ENCODE measurements at regions not wholly inside any gene's neighbourhood (a gene's known extent, or its start where the extent isn't known, plus 50 kb on each side); places are given as distances from the start of the nearest gene placed in this dataset.
"Not testable (repeated sequence)": the region's sequence is repeated elsewhere in the genome, so short reads cannot be mapped to it uniquely, and the experiment has no call there.

DNA sequence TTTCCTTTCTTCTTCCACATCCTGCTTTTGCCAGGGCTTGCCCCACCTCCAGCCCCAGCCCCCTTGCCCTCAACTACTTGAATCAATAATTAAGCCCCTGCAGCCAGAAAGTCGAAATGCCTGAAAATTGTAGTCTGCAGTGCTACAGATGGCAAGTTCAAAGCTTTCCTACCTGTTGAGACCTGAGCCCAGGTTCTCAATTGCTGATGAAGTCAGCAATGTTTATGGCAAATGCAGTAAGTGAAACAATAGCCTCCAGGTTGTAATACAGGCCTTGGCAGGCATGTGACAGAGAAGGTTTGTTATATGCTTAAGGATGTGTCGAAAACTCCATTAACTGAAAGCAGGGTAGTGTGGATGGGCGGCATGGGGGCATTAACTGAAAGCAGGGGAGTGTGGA is 181.1 kb upstream of the SESN3 start:
- no peaks in the 10 kb centered on the region; the same call in 1 of the 2 replicates for H3K9me3 ChIP-seq (ENCODE audit: control insufficient read depth, insufficient read depth, low read depth, low read length)
- no peak for DNase-seq (ENCODE audit: low read depth, low spot score)
- POLR2A ChIA-PET: no interaction called here
- ATAC-seq: no peak
- intact Hi-C loops (cut with micrococcal nuclease; ENCODE audit: unreplicated experiment) (no loop called here), in situ Hi-C loops (cut with HindIII; ENCODE audit: low pct_unique_long_range_greater_than_20kb, low sequenced_read_pairs) (no loop called here)
- BruUV-seq (replicated peaks): no TSS peak
- H3K36me3 ChIP-seq (ENCODE audit: control insufficient read depth, insufficient read depth, low read length): no peaks in the 10 kb centered on the region
- H3K4me3 ChIP-seq (ENCODE audit: low read depth in 2 of 2, low read length in 2 of 2): no peak overlapping the region
- H3K4me1 ChIP-seq (ENCODE audit: control insufficient read depth, insufficient read depth, low read length): no peaks in the 10 kb centered on the region
- TF ChIP-seq, protein P1, sequence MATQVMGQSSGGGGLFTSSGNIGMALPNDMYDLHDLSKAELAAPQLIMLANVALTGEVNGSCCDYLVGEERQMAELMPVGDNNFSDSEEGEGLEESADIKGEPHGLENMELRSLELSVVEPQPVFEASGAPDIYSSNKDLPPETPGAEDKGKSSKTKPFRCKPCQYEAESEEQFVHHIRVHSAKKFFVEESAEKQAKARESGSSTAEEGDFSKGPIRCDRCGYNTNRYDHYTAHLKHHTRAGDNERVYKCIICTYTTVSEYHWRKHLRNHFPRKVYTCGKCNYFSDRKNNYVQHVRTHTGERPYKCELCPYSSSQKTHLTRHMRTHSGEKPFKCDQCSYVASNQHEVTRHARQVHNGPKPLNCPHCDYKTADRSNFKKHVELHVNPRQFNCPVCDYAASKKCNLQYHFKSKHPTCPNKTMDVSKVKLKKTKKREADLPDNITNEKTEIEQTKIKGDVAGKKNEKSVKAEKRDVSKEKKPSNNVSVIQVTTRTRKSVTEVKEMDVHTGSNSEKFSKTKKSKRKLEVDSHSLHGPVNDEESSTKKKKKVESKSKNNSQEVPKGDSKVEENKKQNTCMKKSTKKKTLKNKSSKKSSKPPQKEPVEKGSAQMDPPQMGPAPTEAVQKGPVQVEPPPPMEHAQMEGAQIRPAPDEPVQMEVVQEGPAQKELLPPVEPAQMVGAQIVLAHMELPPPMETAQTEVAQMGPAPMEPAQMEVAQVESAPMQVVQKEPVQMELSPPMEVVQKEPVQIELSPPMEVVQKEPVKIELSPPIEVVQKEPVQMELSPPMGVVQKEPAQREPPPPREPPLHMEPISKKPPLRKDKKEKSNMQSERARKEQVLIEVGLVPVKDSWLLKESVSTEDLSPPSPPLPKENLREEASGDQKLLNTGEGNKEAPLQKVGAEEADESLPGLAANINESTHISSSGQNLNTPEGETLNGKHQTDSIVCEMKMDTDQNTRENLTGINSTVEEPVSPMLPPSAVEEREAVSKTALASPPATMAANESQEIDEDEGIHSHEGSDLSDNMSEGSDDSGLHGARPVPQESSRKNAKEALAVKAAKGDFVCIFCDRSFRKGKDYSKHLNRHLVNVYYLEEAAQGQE (IDR thresholded peaks at IDR 0.05; ENCODE audit: insufficient read depth in 1 of 2, low read depth in 2 of 2, low read length in 1 of 2): no peak
- TF ChIP-seq, protein P2, sequence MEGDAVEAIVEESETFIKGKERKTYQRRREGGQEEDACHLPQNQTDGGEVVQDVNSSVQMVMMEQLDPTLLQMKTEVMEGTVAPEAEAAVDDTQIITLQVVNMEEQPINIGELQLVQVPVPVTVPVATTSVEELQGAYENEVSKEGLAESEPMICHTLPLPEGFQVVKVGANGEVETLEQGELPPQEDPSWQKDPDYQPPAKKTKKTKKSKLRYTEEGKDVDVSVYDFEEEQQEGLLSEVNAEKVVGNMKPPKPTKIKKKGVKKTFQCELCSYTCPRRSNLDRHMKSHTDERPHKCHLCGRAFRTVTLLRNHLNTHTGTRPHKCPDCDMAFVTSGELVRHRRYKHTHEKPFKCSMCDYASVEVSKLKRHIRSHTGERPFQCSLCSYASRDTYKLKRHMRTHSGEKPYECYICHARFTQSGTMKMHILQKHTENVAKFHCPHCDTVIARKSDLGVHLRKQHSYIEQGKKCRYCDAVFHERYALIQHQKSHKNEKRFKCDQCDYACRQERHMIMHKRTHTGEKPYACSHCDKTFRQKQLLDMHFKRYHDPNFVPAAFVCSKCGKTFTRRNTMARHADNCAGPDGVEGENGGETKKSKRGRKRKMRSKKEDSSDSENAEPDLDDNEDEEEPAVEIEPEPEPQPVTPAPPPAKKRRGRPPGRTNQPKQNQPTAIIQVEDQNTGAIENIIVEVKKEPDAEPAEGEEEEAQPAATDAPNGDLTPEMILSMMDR (IDR thresholded peaks at IDR 0.05): no peak
- no peak for TF ChIP-seq SIN3A (IDR thresholded peaks at IDR 0.05; ENCODE audit: borderline replicate concordance, insufficient read depth, low read depth, low read length)
- no peak for TF ChIP-seq TCF7L2 (IDR thresholded peaks at IDR 0.05; ENCODE audit: low read depth, low read length)
- no peak for TF ChIP-seq POLR2AphosphoS5 (IDR thresholded peaks at IDR 0.05; ENCODE audit: low read depth, low read length)
- H3K27me3 ChIP-seq (ENCODE audit: control insufficient read depth, insufficient read depth, low read length): no peaks in the 10 kb centered on the region
- H3K27ac ChIP-seq (ENCODE audit: low read length): no peak overlapping the region
- CTCF ChIA-PET: no interaction called here

DNA sequence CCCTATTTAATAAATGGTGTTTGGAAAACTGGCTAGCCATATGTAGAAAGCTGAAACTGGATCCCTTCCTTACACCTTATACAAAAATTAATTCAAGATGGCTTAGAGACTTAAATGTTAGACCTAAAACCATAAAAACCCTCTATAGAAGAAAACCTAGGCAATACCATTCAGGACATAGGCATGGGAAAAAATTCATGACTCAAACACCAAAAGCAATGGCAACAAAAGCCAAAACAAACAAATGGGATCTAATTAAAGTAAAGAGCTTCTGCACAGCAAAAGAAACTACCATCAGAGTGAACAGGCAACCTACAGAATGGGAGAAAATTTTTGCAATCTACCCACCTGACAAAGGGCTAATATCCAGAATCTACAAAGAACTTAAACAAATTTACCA is 179.7 kb upstream of the SESN3 start:
- H3K27me3 ChIP-seq (ENCODE audit: control insufficient read depth, insufficient read depth, low read length); CTCF ChIA-PET; H3K36me3 ChIP-seq (ENCODE audit: control insufficient read depth, insufficient read depth, low read length); POLR2A ChIA-PET; DNase-seq (ENCODE audit: low read depth, low spot score); in situ Hi-C loops (cut with HindIII; ENCODE audit: low pct_unique_long_range_greater_than_20kb, low sequenced_read_pairs); ATAC-seq; H3K4me1 ChIP-seq (ENCODE audit: control insufficient read depth, insufficient read depth, low read length); intact Hi-C loops (cut with micrococcal nuclease; ENCODE audit: unreplicated experiment); H3K9me3 ChIP-seq (ENCODE audit: control insufficient read depth, insufficient read depth, low read depth, low read length); BruUV-seq (replicated peaks); H3K27ac ChIP-seq (ENCODE audit: low read length); H3K4me3 ChIP-seq (ENCODE audit: low read depth in 2 of 2, low read length in 2 of 2): not testable (repeated sequence)

DNA sequence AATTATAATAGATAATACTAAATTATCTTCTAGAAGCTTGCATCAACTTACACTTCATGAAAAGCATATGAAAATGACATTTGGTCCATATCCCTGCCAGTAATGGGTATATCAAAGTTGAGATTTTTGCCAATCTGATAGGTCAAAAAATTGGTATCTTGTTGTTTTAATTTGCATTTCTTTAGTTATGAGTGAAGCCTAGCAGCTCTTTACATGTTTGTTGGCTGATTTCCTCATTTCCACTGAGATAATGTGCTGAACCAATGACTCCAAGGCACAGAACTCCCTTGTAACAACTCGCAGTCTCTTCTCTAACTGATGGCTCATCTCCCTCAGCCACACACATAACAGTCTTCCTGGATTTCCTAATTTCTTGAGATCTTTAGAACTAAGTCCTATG is 175.3 kb upstream of the SESN3 start:
- Histone ChIP-seq H3K9me3 (ENCODE audit: control insufficient read depth, insufficient read depth, low read depth, low read length) (no peaks in the 10 kb centered on the region; the same call in 1 of the 2 replicates), H3K27me3 (ENCODE audit: control insufficient read depth, insufficient read depth, low read length) (no peaks in the 10 kb centered on the region), H3K4me3 (ENCODE audit: low read depth in 2 of 2, low read length in 2 of 2) (no peak overlapping the region), H3K27ac (ENCODE audit: low read length) (no peak overlapping the region), H3K36me3 (ENCODE audit: control insufficient read depth, insufficient read depth, low read length) (no peaks in the 10 kb centered on the region), H3K4me1 (ENCODE audit: control insufficient read depth, insufficient read depth, low read length) (no peaks in the 10 kb centered on the region)
- TF ChIP-seq, protein P2 (IDR thresholded peaks at IDR 0.05): no peak
- TF ChIP-seq, protein P1 (IDR thresholded peaks at IDR 0.05; ENCODE audit: insufficient read depth in 1 of 2, low read depth in 2 of 2, low read length in 1 of 2): no peak
- TF ChIP-seq TCF7L2 (IDR thresholded peaks at IDR 0.05; ENCODE audit: low read depth, low read length) (no peak), POLR2AphosphoS5 (IDR thresholded peaks at IDR 0.05; ENCODE audit: low read depth, low read length) (no peak), SIN3A (IDR thresholded peaks at IDR 0.05; ENCODE audit: borderline replicate concordance, insufficient read depth, low read depth, low read length) (no peak)
- no TSS peak for BruUV-seq (replicated peaks)
- in situ Hi-C loops (cut with HindIII; ENCODE audit: low pct_unique_long_range_greater_than_20kb, low sequenced_read_pairs): no loop called here
- ATAC-seq: no peak
- no peak for DNase-seq (ENCODE audit: low read depth, low spot score)
- ChIA-PET POLR2A (no interaction called here), CTCF (no interaction called here)
- intact Hi-C loops (cut with micrococcal nuclease; ENCODE audit: unreplicated experiment): no loop called here

All from Panc1 (cell line).